ENCODE measurements at regions not wholly inside any gene's neighbourhood (a gene's known extent, or its start where the extent isn't known, plus 50 kb on each side); places are given as distances from the start of the nearest gene placed in this dataset.

- DNase-seq (ENCODE audit: low spot score), result no peak
- TF ChIP-seq CTCF (IDR thresholded peaks at IDR 0.05; ENCODE audit: extremely low read depth, missing control alignments), result no peak
Observed at GRCh38 chr3:150317469-150317868, 90.6 kb upstream of the TSC22D2 start.

DNA sequence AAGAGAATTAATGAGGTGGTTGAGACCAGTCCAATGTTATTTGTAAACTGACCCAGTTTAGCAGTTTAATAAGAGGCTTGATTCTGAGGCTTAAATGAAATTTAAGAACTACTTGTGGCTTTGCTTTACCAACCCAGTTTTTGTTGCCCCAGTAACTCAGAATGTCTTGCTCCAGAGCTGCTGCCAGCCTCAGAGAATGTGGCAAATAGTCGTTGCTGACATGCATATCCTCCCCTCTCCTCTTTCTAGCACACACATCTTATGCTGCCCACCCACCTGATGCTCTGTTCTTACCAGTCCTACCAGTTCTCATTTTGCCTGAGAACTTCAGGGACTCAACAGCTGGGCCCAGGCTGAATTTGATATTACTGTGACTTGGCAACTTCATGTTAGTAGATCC is 92.4 kb upstream of the TSC22D2 start:
- TF ChIP-seq CTCF (IDR thresholded peaks at IDR 0.05; ENCODE audit: extremely low read depth, missing control alignments), result no peak
- DNase-seq (ENCODE audit: low spot score), result no peak

DNA sequence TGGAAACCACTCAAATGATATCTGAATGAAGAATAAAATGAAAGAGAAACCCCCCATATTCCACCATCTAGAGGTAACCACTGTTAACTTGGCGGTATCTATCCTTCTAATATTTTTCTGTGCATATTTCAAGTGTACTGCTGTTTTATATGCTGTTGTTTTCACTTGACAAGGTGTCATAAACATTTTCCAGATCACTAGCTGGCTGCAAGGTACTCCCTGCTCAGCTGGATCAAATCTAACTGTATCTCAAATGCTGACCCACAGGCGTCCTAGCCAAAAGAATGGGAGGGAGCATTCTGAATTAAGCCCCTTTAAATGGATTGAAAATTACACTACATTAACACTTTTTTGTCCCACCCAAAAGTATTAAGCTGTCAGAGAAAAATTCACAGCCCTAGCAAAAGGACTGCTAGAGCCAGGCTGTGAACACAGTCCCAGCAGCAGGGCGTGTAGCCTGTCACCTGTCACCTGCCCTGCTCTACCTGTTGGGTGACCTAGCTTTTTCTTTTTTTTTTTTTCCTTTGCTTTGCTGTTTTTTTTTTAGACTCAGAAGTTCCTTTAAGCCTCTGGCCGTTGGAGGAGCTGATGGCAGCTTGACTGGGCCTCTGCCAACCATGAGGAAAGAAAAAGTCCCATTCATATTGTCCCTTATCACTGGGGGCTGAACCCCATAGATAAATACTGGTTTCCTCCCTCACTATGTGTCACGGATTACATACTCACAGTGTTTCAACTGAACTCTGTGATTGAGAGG is 93.7 kb upstream of the TSC22D2 start:
- no peak for TF ChIP-seq CTCF (IDR thresholded peaks at IDR 0.05; ENCODE audit: extremely low read depth, missing control alignments)
- no peak for DNase-seq (ENCODE audit: low spot score)

GRCh38 chr3:150312018-150312657 is 96.0 kb upstream of the TSC22D2 start:
- no peak for DNase-seq (ENCODE audit: low spot score)
- no peak for TF ChIP-seq CTCF (IDR thresholded peaks at IDR 0.05; ENCODE audit: extremely low read depth, missing control alignments)

DNA sequence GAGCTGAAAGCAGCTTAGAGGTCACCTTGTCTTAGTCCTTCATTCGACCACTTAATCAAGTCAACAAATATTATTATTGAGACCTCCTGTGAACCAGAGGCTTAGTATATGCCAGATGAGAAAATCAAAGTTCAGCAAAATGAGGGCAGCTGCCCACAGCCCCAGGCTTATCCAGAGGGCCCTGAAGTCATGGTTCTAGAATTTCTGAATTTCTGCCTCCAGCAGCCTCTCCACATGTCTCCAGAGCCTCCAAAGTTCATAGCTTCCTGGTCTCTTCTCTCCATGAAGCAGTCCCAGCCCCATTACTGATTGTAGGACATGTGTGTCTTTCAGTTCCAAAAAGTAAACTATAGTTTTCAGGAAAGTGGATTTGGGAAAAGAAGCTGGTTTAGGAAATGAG is 96.9 kb upstream of the TSC22D2 start:
- no peak for DNase-seq (ENCODE audit: low spot score)
- TF ChIP-seq CTCF (IDR thresholded peaks at IDR 0.05; ENCODE audit: extremely low read depth, missing control alignments), result no peak

GRCh38 chr3:150309557-150309956 is 98.5 kb upstream of the TSC22D2 start:
- TF ChIP-seq CTCF (IDR thresholded peaks at IDR 0.05; ENCODE audit: extremely low read depth, missing control alignments), result no peak
- DNase-seq (ENCODE audit: low spot score), result no peak

DNA sequence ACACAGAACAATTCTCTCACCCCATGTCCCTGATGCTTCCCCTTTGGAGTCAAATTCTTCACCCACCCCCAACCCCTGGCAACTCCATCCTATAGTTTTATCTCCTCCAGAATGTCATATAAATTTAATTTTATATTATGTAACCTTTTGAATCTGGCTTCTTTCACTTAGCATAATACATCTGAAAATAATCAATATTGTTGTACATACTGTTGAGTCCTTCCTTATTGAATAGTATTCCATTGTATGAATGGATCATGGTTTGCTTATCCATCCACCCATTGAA is 98.9 kb upstream of the TSC22D2 start:
- DNase-seq (ENCODE audit: low spot score), result no peak
- no peak for TF ChIP-seq CTCF (IDR thresholded peaks at IDR 0.05; ENCODE audit: extremely low read depth, missing control alignments)

Data from GM20000 (cell line).